G401 (cell line): ENCODE measurements at regions not wholly inside any gene's neighbourhood (a gene's known extent, or its start where the extent isn't known, plus 50 kb on each side); places are given as distances from the start of the nearest gene placed in this dataset.
"Not testable (repeated sequence)": the region's sequence is repeated elsewhere in the genome, so short reads cannot be mapped to it uniquely, and the experiment has no call there.

Source experiments
- DNase-seq: peaks from one replicate; pipeline ENCODE4 v3.0.0-alpha.2; 2015; ENCODE audit warnings: low spot score
- in situ Hi-C: cut with HindIII; loops from 2 replicates; pipeline ENCODE4 v1.10.0; 2016; ENCODE audit warnings: low sequenced_read_pairs, mixed read lengths

GRCh38 chr17:51347851-51348584, 87.7 kb downstream of the UTP18 start:
- no peak for DNase-seq
- in situ Hi-C loops = no loop called here

GRCh38 chr17:51351080-51351479, 90.7 kb downstream of the UTP18 start:
- in situ Hi-C loops = no loop called here

GRCh38 chr17:51351890-51352289, 91.5 kb downstream of the UTP18 start:
- in situ Hi-C loops = no loop called here

More at GRCh38 chr17:51351080-51351479, 90.7 kb downstream of the UTP18 start:
- DNase-seq = no peak

GRCh38 chr17:51352798-51353197, 92.5 kb downstream of the UTP18 start:
- DNase-seq = no peak
- in situ Hi-C loops = no loop called here

More at GRCh38 chr17:51351890-51352289, 91.5 kb downstream of the UTP18 start:
- peak; percentile 90 for DNase-seq

GRCh38 chr17:51353296-51353695, 93.0 kb downstream of the UTP18 start:
- no peak for DNase-seq
- in situ Hi-C loops = no loop called here

GRCh38 chr17:51354936-51355335, 94.6 kb downstream of the UTP18 start:
- in situ Hi-C loops = no loop called here
- peak; percentile 79 for DNase-seq

GRCh38 chr17:51355441-51356410, 95.4 kb downstream of the UTP18 start:
- DNase-seq = peak; percentile 66
- in situ Hi-C loops = no loop called here

- in situ Hi-C loops = no loop called here
- DNase-seq = no peak
Observed at GRCh38 chr17:51359055-51359454, 98.7 kb downstream of the UTP18 start.

GRCh38 chr17:51362811-51363585, 102.7 kb downstream of the UTP18 start:
- in situ Hi-C loops = no loop called here
- no peak for DNase-seq

- in situ Hi-C loops = no loop called here
- DNase-seq = no peak
Observed at GRCh38 chr17:51365090-51365489, 104.7 kb downstream of the UTP18 start.

GRCh38 chr17:51366866-51367265, 106.5 kb downstream of the UTP18 start:
- in situ Hi-C loops = no loop called here
- no peak for DNase-seq

- DNase-seq, in situ Hi-C loops: not testable (repeated sequence)
Observed at GRCh38 chr17:51367836-51368235, 107.5 kb downstream of the UTP18 start.

GRCh38 chr17:51371732-51372151, 111.4 kb downstream of the UTP18 start:
- DNase-seq = peak; percentile 92
- in situ Hi-C loops = no loop called here

GRCh38 chr17:51372345-51373004, 112.1 kb downstream of the UTP18 start:
- in situ Hi-C loops = no loop called here
- peak; percentile 49 for DNase-seq

- in situ Hi-C loops = no loop called here
- DNase-seq = no peak
Observed at GRCh38 chr17:51373489-51374152, 113.3 kb downstream of the UTP18 start.

- DNase-seq = no peak
- in situ Hi-C loops = no loop called here
Observed at GRCh38 chr17:51374209-51374608, 113.9 kb downstream of the UTP18 start.

GRCh38 chr17:51375771-51376170, 115.4 kb downstream of the UTP18 start:
- in situ Hi-C loops = no loop called here
- no peak for DNase-seq

GRCh38 chr17:51376739-51377138, 116.4 kb downstream of the UTP18 start:
- in situ Hi-C loops = no loop called here

More at GRCh38 chr17:51376739-51377138, 116.4 kb downstream of the UTP18 start:
- DNase-seq = no peak
